Uterus (tissue), 2 donors: ENCODE measurements at regions not wholly inside any gene's neighbourhood (a gene's known extent, or its start where the extent isn't known, plus 50 kb on each side); places are given as distances from the start of the nearest gene placed in this dataset.

Source experiments
- POLR2A ChIP-seq, 2 donors: fragments of 450-650 bp; IDR thresholded peaks; one replicate each; pipeline ENCODE4 v1.6.1; 2016; ENCODE audit warnings: antibody characterized with exemption in 2 of 2, mild to moderate bottlenecking in 1 of 2, moderate library complexity in 1 of 2
- TF ChIP-seq, protein P1 (sequence below), 4 experiments: fragments of 200-600 bp in 2 of 4; fragments of 450-650 bp in 2 of 4; sonication (generic) in 2 of 4; IDR thresholded peaks; one replicate each; pipeline ENCODE4 v1.5.1; 2016 to 2019; ENCODE audit warnings: antibody characterized with exemption in 4 of 4, mild to moderate bottlenecking in 2 of 4, moderate library complexity in 1 of 4

GRCh38 chr6:91761621-91762020, 1174.7 kb upstream of the MAP3K7 start:
- TF ChIP-seq, protein P1, sequence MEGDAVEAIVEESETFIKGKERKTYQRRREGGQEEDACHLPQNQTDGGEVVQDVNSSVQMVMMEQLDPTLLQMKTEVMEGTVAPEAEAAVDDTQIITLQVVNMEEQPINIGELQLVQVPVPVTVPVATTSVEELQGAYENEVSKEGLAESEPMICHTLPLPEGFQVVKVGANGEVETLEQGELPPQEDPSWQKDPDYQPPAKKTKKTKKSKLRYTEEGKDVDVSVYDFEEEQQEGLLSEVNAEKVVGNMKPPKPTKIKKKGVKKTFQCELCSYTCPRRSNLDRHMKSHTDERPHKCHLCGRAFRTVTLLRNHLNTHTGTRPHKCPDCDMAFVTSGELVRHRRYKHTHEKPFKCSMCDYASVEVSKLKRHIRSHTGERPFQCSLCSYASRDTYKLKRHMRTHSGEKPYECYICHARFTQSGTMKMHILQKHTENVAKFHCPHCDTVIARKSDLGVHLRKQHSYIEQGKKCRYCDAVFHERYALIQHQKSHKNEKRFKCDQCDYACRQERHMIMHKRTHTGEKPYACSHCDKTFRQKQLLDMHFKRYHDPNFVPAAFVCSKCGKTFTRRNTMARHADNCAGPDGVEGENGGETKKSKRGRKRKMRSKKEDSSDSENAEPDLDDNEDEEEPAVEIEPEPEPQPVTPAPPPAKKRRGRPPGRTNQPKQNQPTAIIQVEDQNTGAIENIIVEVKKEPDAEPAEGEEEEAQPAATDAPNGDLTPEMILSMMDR (IDR thresholded peaks at IDR 0.05): no peak
- TF ChIP-seq POLR2A (IDR thresholded peaks at IDR 0.05): no peak
